OCI-LY1 (cell line): ENCODE measurements at regions not wholly inside any gene's neighbourhood (a gene's known extent, or its start where the extent isn't known, plus 50 kb on each side); places are given as distances from the start of the nearest gene placed in this dataset.

Experiments
- H2AFZ ChIP-seq: fragments of 200-600 bp; sonication (generic), shearing (Covaris generic); 2 replicates; pipeline ENCODE4 v1.6.0; 2014; ENCODE audit warnings: antibody characterized with exemption, mild to moderate bottlenecking, low read length
- H3F3A ChIP-seq: fragments of 200-600 bp; sonication (generic), shearing (Covaris generic); 2 replicates; pipeline ENCODE4 v1.6.0; 2014; ENCODE audit warnings: mild to moderate bottlenecking, antibody characterized with exemption, low read length, moderate library complexity; ENCODE audit not compliant: insufficient read depth
- H3K27ac ChIP-seq: fragments of 200-600 bp; sonication (generic); 2 replicates; pipeline ENCODE4 v1.5.1; 2014; ENCODE audit warnings: low read length, mixed run types, mild to moderate bottlenecking, low read depth; ENCODE audit not compliant: poor library complexity, severe bottlenecking
- H3K27me3 ChIP-seq: fragments of 200-600 bp; sonication (generic); 2 replicates; pipeline ENCODE4 v1.6.0; 2014; ENCODE audit warnings: antibody characterized with exemption, mild to moderate bottlenecking, low read length, moderate library complexity; ENCODE audit not compliant: insufficient read depth
- H3K36me3 ChIP-seq: fragments of 200-600 bp; sonication (generic); 2 replicates; pipeline ENCODE4 v1.6.1; 2014; ENCODE audit warnings: mild to moderate bottlenecking, antibody characterized with exemption, low read length, moderate library complexity, mixed read lengths; ENCODE audit not compliant: insufficient read depth
- H3K4me1 ChIP-seq: fragments of 200-600 bp; sonication (generic); 2 replicates; pipeline ENCODE4 v1.5.1; 2014; ENCODE audit warnings: mild to moderate bottlenecking, low read length, moderate library complexity; ENCODE audit not compliant: insufficient read depth, severe bottlenecking
- H3K4me2 ChIP-seq: fragments of 200-600 bp; sonication (generic), shearing (Covaris generic); 2 replicates; pipeline ENCODE4 v1.6.1; 2014; ENCODE audit warnings: low read length
- H3K4me3 ChIP-seq: fragments of 200-600 bp; sonication (generic); 2 replicates; pipeline ENCODE4 v1.5.1; 2014; ENCODE audit warnings: low read length, low read depth, mild to moderate bottlenecking, mixed read lengths; ENCODE audit not compliant: poor library complexity, severe bottlenecking
- H3K79me2 ChIP-seq: fragments of 200-600 bp; shearing (Covaris generic); 2 replicates; pipeline ENCODE4 v1.6.1; 2016; ENCODE audit warnings: mixed run types, low read length, mixed read lengths; ENCODE audit not compliant: insufficient read depth
- H3K9ac ChIP-seq: fragments of 200-600 bp; sonication (generic), shearing (Covaris generic); 2 replicates; pipeline ENCODE4 v1.6.1; 2014; ENCODE audit warnings: mild to moderate bottlenecking, low read length, mixed read lengths
- H3K9me2 ChIP-seq: fragments of 200-600 bp; sonication (generic), shearing (Covaris generic); 2 replicates; pipeline ENCODE4 v1.6.1; 2014; ENCODE audit warnings: low read depth, mild to moderate bottlenecking, low read length, mixed read lengths
- H3K9me3 ChIP-seq: fragments of 200-600 bp; shearing (Covaris generic); 2 replicates; pipeline ENCODE4 v1.6.1; 2014; ENCODE audit warnings: low read length, mixed read lengths
- H4K20me1 ChIP-seq: fragments of 200-600 bp; sonication (generic), shearing (Covaris generic); 2 replicates; pipeline ENCODE4 v1.6.0; 2016; ENCODE audit warnings: mild to moderate bottlenecking, low read length; ENCODE audit not compliant: insufficient read depth
- CTCF ChIP-seq: fragments of 200-600 bp; sonication (generic), shearing (Covaris generic); IDR thresholded peaks from 2 replicates; pipeline ENCODE4 v1.5.1; 2017; ENCODE audit warnings: mild to moderate bottlenecking, antibody characterized with exemption, low read length, moderate library complexity, mixed read lengths
- EZH2 ChIP-seq: fragments of 200-600 bp; sonication (generic), shearing (Covaris generic); IDR thresholded peaks from 2 replicates; pipeline ENCODE4 v1.8.0; 2017; ENCODE audit warnings: borderline replicate concordance, mixed run types, mild to moderate bottlenecking, antibody characterized with exemption, low read length, moderate library complexity, mixed read lengths

GRCh38 chr10:23872290-23872689 is 336.6 kb upstream of the KIAA1217 start:
- Histone ChIP-seq H3K4me2 (no peak overlapping the region), H3K9me3 (no peaks in the 10 kb centered on the region)

GRCh38 chr10:23877791-23878320 is 331.1 kb upstream of the KIAA1217 start:
- Histone ChIP-seq H3K9me3 (no peaks in the 10 kb centered on the region), H4K20me1 (no peaks in the 10 kb centered on the region), H3K27ac (no peak overlapping the region), H3K36me3 (no peaks in the 10 kb centered on the region), H3K79me2 (no peaks in the 10 kb centered on the region), H3K4me1 (no peaks in the 10 kb centered on the region), H3K27me3 (no peaks in the 10 kb centered on the region), H2AFZ (no peak overlapping the region), H3K9ac (no peak overlapping the region), H3K4me2 (no peak overlapping the region), H3K4me3 (no peak overlapping the region), H3K9me2 (no peaks in the 10 kb centered on the region), H3F3A (no peaks in the 10 kb centered on the region)
- TF ChIP-seq CTCF (no peak), EZH2 (no peak)

More at GRCh38 chr10:23872290-23872689, 336.6 kb upstream of the KIAA1217 start:
- no peak overlapping the region for H3K9ac ChIP-seq
- no peaks in the 10 kb centered on the region for H3K9me2 ChIP-seq
- no peaks in the 10 kb centered on the region for H3K27me3 ChIP-seq
- H3K4me1 ChIP-seq: no peaks in the 10 kb centered on the region
- no peaks in the 10 kb centered on the region for H3K79me2 ChIP-seq
- no peaks in the 10 kb centered on the region for H3F3A ChIP-seq
- no peak overlapping the region for H3K27ac ChIP-seq
- no peak for TF ChIP-seq CTCF
- TF ChIP-seq EZH2: no peak
- no peaks in the 10 kb centered on the region for H4K20me1 ChIP-seq
- no peaks in the 10 kb centered on the region for H3K36me3 ChIP-seq
- no peak overlapping the region for H3K4me3 ChIP-seq
- H2AFZ ChIP-seq: no peak overlapping the region

DNA sequence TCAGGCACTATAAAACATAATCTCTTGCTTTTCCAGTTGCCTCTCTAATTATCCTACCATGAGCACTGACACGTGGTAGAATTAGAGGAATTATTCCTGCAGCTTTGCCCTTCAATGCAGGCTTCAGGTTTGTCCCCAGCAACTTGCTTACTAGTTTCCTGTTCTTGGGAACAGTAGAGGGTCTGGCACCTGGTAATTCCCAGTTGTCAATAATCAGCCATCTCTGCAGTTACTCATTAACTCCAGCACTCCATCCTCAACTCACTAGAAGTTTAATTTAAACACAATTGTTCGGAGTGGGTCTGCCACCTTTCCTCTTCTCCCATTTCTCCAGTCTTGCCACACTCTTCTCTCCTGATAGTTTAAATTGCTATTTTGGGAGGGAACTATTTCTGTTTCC is 324.3 kb upstream of the KIAA1217 start:
- no peak for TF ChIP-seq EZH2
- no peak for TF ChIP-seq CTCF
- H3K27me3 ChIP-seq: no peaks in the 10 kb centered on the region
- no peak overlapping the region for H2AFZ ChIP-seq
- no peaks in the 10 kb centered on the region for H3K9me2 ChIP-seq
- no peaks in the 10 kb centered on the region for H3K4me1 ChIP-seq
- no peaks in the 10 kb centered on the region for H3K36me3 ChIP-seq
- no peak overlapping the region for H3K4me2 ChIP-seq
- no peaks in the 10 kb centered on the region for H4K20me1 ChIP-seq
- H3K9me3 ChIP-seq: no peaks in the 10 kb centered on the region
- H3K4me3 ChIP-seq: no peak overlapping the region
- no peak overlapping the region for H3K9ac ChIP-seq
- no peaks in the 10 kb centered on the region for H3K79me2 ChIP-seq
- no peaks in the 10 kb centered on the region for H3F3A ChIP-seq
- no peak overlapping the region for H3K27ac ChIP-seq
